Activated naive CD8-positive, alpha-beta T cell treated with anti-CD3 and anti-CD28 coated beads, Interleukin-2, amount 10 ng/mL, durations not matched to agents 7 days and 5 days (primary cell): ENCODE measurements at regions not wholly inside any gene's neighbourhood (a gene's known extent, or its start where the extent isn't known, plus 50 kb on each side); places are given as distances from the start of the nearest gene placed in this dataset.

Source experiments
- ATAC-seq: fragments of 150-1000 bp; cut with Tn5 transposase; one replicate; pipeline ENCODE4 v1.10.0; 2021; ENCODE audit warnings: low read depth, moderate library complexity
- POLR2A ChIA-PET: fragments of 350-600 bp; sonication (Branson Sonifier 250); formaldehyde crosslinking; loops from one replicate; lab custom pipeline; 2021; ENCODE audit warnings: antibody characterized with exemption; lab: Charles Lee
- DNase-seq: peaks from one replicate; pipeline ENCODE4 v3.0.0; 2021
- H3K27ac Mint-ChIP-seq: one replicate; pipeline ENCODE4 v1.8.0; 2022; ENCODE audit warnings: mild to moderate bottlenecking, mixed read lengths
- H3K27me3 Mint-ChIP-seq: one replicate; pipeline ENCODE4 v1.8.0; 2022; ENCODE audit warnings: mild to moderate bottlenecking, moderate library complexity, mixed read lengths
- H3K36me3 Mint-ChIP-seq: one replicate; pipeline ENCODE4 v1.8.0; 2021; ENCODE audit warnings: mild to moderate bottlenecking, mixed read lengths
- H3K4me1 Mint-ChIP-seq: one replicate; pipeline ENCODE4 v1.8.0; 2021; ENCODE audit warnings: mixed read lengths
- H3K4me3 Mint-ChIP-seq: one replicate; pipeline ENCODE4 v1.8.0; 2022; ENCODE audit warnings: mild to moderate bottlenecking, moderate library complexity, mixed read lengths
- H3K9me3 Mint-ChIP-seq: one replicate; pipeline ENCODE4 v1.8.0; 2021; ENCODE audit warnings: mixed read lengths

DNA sequence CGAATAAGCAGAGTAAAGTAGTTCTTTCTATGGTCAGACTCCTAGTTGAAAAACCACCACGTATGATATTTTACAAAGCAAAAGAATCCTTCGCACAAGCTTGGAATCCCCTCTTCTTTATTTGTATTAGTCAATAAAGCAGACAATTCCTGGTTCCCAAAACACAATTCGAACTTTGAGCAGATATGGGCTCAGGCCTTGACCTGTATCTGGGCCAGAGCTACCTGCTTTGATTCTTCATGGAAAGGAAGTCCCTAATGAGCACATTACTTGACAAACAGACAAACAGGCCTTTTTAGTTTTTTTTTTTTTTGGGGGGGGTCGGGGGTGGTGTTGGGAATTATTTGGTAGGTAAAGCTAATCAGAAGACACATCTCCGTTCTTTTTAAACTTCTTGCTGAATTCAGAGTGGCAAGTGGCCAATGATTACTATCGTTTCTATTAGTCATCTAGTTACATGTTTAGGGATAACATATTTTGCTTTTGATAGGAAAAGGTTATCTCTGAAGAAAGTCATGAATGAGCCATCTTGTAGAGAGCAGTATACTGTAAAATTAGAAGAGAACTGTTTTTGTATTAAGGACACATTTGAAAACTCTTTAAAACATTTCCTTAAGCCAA, 116.6 kb upstream of the HMHB1 start:
- Mint-ChIP-seq H3K9me3 (peaks cover 7% of the 10 kb centered on the region), H3K27ac (no peak overlapping the region), H3K4me1 (peaks cover 7% of the 10 kb centered on the region), H3K36me3 (peaks cover 1% of the 10 kb centered on the region), H3K27me3 (no peaks in the 10 kb centered on the region), H3K4me3 (no peak overlapping the region)
- no peak for ATAC-seq
- DNase-seq, result no peak
- POLR2A ChIA-PET, result no interaction called here

GRCh38 chr5:143694357-143694756, 117.6 kb upstream of the HMHB1 start:
- Mint-ChIP-seq H3K27me3 (peaks cover 5% of the 10 kb centered on the region), H3K27ac (no peak overlapping the region), H3K4me1 (peaks cover 7% of the 10 kb centered on the region), H3K9me3 (peaks cover 12% of the 10 kb centered on the region), H3K36me3 (peaks cover 5% of the 10 kb centered on the region), H3K4me3 (no peak overlapping the region)
- ATAC-seq, result no peak
- POLR2A ChIA-PET, result interaction anchor here (0.9 kb wide), 1 partner anchor 13 kb away, joined by 3 read pairs; no protein-coding TSS in a partner anchor
- no peak for DNase-seq

GRCh38 chr5:143693651-143694252, 118.2 kb upstream of the HMHB1 start:
- Mint-ChIP-seq H3K9me3 (peaks cover 12% of the 10 kb centered on the region), H3K36me3 (peaks cover 5% of the 10 kb centered on the region), H3K27ac (no peak overlapping the region), H3K4me1 (peaks cover 6% of the 10 kb centered on the region), H3K4me3 (no peak overlapping the region), H3K27me3 (peaks cover 5% of the 10 kb centered on the region)
- ATAC-seq (peak; percentile 52), DNase-seq (no peak)
- POLR2A ChIA-PET, result interaction anchor here (0.9 kb wide), 1 partner anchor 13 kb away, joined by 3 read pairs; no protein-coding TSS in a partner anchor

GRCh38 chr5:143692342-143692741, 119.6 kb upstream of the HMHB1 start:
- H3K4me1 Mint-ChIP-seq, result no peaks in the 10 kb centered on the region
- no peak overlapping the region for H3K27ac Mint-ChIP-seq
- peaks cover 14% of the 10 kb centered on the region for H3K9me3 Mint-ChIP-seq
- POLR2A ChIA-PET, result no interaction called here
- DNase-seq (no peak), ATAC-seq (no peak)
- peaks cover 5% of the 10 kb centered on the region for H3K36me3 Mint-ChIP-seq
- peaks cover 8% of the 10 kb centered on the region for H3K27me3 Mint-ChIP-seq
- no peak overlapping the region for H3K4me3 Mint-ChIP-seq

- H3K27me3 Mint-ChIP-seq, result peaks cover 8% of the 10 kb centered on the region
- H3K4me3 Mint-ChIP-seq, result no peak overlapping the region
- H3K4me1 Mint-ChIP-seq, result no peaks in the 10 kb centered on the region
- no peak overlapping the region for H3K27ac Mint-ChIP-seq
- peaks cover 4% of the 10 kb centered on the region for H3K36me3 Mint-ChIP-seq
- H3K9me3 Mint-ChIP-seq, result peaks cover 13% of the 10 kb centered on the region
- POLR2A ChIA-PET, result no interaction called here
- DNase-seq, result no peak
- no peak for ATAC-seq
These were observed 120.0 kb upstream of the HMHB1 start for GRCh38 chr5:143691945-143692290.

DNA sequence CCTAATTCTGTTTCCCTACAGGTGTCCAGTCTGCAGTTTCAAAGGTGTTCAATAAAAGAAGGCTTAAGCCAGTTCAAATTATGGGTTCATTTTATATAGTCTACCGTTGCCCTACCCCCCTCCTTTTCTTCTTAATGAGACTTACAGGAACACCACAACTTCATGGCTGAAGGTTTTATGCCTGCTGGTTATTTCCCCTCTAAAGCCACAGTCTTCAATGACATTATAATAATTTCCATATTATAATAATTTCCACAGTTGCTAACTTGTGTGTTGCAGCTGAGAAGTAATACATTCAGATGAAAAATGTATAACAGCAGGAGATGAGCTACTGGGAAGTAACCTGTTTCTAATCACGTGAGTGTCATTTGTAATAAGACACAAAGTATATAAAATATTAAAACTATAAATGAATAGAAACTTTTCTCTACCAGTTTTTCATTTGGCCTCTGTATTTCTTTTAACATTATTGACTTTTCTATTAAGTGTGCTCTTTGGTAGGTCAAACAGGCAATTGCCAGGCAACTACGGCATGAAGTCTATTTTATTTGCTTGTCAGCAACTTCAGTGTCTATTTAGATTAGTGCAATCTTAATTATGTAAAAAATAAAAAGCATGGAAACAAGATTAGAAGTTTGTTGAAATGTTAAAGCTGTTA, 120.5 kb upstream of the HMHB1 start:
- Mint-ChIP-seq H3K36me3 (peaks cover 4% of the 10 kb centered on the region), H3K4me3 (no peak overlapping the region), H3K4me1 (no peaks in the 10 kb centered on the region), H3K27ac (no peak overlapping the region), H3K9me3 (peaks cover 13% of the 10 kb centered on the region), H3K27me3 (peaks cover 8% of the 10 kb centered on the region)
- ATAC-seq (no peak), DNase-seq (no peak)
- POLR2A ChIA-PET, result no interaction called here

DNA sequence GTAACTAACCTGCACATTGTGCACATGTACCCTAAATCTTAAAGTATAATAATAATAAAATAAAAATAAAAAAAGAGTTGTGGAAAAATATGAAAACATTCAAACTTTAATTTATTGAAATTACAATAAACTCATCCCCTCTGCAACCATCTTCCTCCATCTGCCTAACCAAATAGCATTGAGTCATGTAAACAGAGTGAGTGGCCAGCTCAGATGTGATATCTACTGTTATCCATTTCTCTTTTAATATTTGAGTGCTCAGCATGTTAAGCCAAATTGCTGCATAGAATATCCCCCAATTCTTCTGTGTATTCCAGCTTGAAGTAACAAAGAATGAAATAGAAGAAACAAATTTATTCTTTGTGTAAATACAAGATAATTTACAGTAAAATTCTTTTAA, 124.4 kb upstream of the HMHB1 start:
- H3K4me1 Mint-ChIP-seq, result no peaks in the 10 kb centered on the region
- H3K9me3 Mint-ChIP-seq, result peaks cover 11% of the 10 kb centered on the region
- H3K4me3 Mint-ChIP-seq, result no peak overlapping the region

GRCh38 chr5:143685246-143685815, 126.6 kb upstream of the HMHB1 start:
- POLR2A ChIA-PET, result no interaction called here
- Mint-ChIP-seq H3K27ac (no peak overlapping the region), H3K4me1 (no peaks in the 10 kb centered on the region), H3K9me3 (peaks cover 7% of the 10 kb centered on the region), H3K36me3 (peaks cover 4% of the 10 kb centered on the region), H3K4me3 (no peak overlapping the region), H3K27me3 (peaks cover 8% of the 10 kb centered on the region)
- ATAC-seq (no peak), DNase-seq (no peak)

More for the DNA sequence above, 124.4 kb upstream of the HMHB1 start:
- Mint-ChIP-seq H3K27me3 (peaks cover 8% of the 10 kb centered on the region), H3K36me3 (peaks cover 4% of the 10 kb centered on the region), H3K27ac (no peak overlapping the region)
- ATAC-seq (no peak), DNase-seq (no peak)
- POLR2A ChIA-PET, result no interaction called here

GRCh38 chr5:143683459-143683858, 128.5 kb upstream of the HMHB1 start:
- POLR2A ChIA-PET, result no interaction called here
- H3K4me1 Mint-ChIP-seq, result no peaks in the 10 kb centered on the region
- H3K27ac Mint-ChIP-seq, result no peak overlapping the region
- no peaks in the 10 kb centered on the region for H3K36me3 Mint-ChIP-seq
- no peak for ATAC-seq
- peaks cover 3% of the 10 kb centered on the region for H3K27me3 Mint-ChIP-seq
- DNase-seq, result no peak
- H3K4me3 Mint-ChIP-seq, result no peak overlapping the region
- H3K9me3 Mint-ChIP-seq, result peaks cover 2% of the 10 kb centered on the region

- POLR2A ChIA-PET, result no interaction called here
- no peak for ATAC-seq
- peaks cover 1% of the 10 kb centered on the region for H3K4me1 Mint-ChIP-seq
- no peaks in the 10 kb centered on the region for H3K9me3 Mint-ChIP-seq
- H3K4me3 Mint-ChIP-seq, result no peak overlapping the region
- no peaks in the 10 kb centered on the region for H3K36me3 Mint-ChIP-seq
- no peak overlapping the region for H3K27ac Mint-ChIP-seq
- peaks cover under 1% of the 10 kb centered on the region for H3K27me3 Mint-ChIP-seq
- DNase-seq, result no peak
These were observed 129.0 kb upstream of the HMHB1 start for GRCh38 chr5:143682929-143683386.

DNA sequence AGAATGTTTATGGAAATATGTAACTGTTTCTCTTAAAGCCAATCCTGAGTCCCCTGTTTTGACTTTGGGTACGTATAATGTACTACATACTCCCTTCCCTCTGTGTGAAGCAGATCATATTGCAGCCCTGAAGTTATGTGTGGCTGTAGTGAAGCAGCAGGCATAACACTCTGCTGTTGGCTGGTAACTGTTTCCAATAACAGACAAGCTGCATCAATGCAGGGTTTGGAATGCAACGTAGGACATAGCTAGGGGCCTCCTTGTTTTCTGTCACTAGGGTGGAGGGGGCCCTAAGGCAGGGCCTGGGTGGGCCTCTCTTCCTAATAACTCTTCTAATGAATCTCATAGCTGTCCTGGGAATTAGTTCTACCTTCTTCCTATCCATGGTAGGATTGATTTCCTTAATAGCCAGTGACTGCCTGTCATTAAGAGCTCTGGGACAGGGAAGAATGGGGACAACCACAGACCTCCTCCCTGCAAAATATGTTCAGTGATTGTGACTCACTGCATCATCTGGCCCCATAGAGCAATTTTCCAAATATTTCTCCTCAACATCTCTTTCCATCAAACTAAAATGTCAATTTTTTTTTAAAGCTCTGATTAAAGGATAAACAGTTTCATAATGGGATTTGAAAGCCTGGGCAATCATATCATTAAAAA, 129.6 kb upstream of the HMHB1 start:
- DNase-seq, result no peak
- H3K4me1 Mint-ChIP-seq, result peaks cover 1% of the 10 kb centered on the region
- POLR2A ChIA-PET, result no interaction called here
- H3K9me3 Mint-ChIP-seq, result no peaks in the 10 kb centered on the region
- no peak for ATAC-seq
- H3K4me3 Mint-ChIP-seq, result no peak overlapping the region
- H3K27me3 Mint-ChIP-seq, result no peaks in the 10 kb centered on the region
- H3K27ac Mint-ChIP-seq, result no peak overlapping the region
- no peaks in the 10 kb centered on the region for H3K36me3 Mint-ChIP-seq

GRCh38 chr5:143680672-143681259, 131.2 kb upstream of the HMHB1 start:
- no peak for ATAC-seq
- H3K27me3 Mint-ChIP-seq, result no peaks in the 10 kb centered on the region
- POLR2A ChIA-PET, result interaction anchor here (1.0 kb wide), 1 partner anchor 13 kb away, joined by 3 read pairs; no protein-coding TSS in a partner anchor
- H3K27ac Mint-ChIP-seq, result no peak overlapping the region
- H3K9me3 Mint-ChIP-seq, result no peaks in the 10 kb centered on the region
- H3K4me1 Mint-ChIP-seq, result peaks cover 1% of the 10 kb centered on the region
- H3K4me3 Mint-ChIP-seq, result no peak overlapping the region
- no peaks in the 10 kb centered on the region for H3K36me3 Mint-ChIP-seq
- no peak for DNase-seq

DNA sequence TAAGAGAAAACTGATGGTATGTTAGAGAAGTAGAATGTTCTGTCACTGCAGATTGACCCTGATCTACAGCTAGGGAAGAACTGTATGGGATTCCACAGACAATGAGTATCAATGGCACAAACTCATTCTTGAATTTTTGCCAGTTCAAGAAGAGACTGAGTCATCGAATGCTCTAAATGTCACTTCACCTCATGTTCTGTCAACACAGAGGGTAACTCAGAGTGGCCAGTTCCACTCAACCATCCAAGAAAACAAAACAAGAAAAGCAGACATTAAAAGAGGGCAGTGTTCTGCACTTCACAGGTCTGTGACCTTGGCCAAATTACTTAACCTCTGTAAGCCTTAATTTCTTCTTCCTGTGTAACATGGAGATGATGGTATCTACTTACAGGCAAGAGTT, 132.2 kb upstream of the HMHB1 start:
- Mint-ChIP-seq H3K4me3 (no peak overlapping the region), H3K4me1 (peaks cover 1% of the 10 kb centered on the region), H3K27me3 (peaks cover 3% of the 10 kb centered on the region), H3K36me3 (no peaks in the 10 kb centered on the region), H3K9me3 (no peaks in the 10 kb centered on the region), H3K27ac (no peak overlapping the region)
- DNase-seq, result no peak
- ATAC-seq, result no peak
- POLR2A ChIA-PET, result no interaction called here
